Upper lobe of left lung (tissue), 4 donors: ENCODE measurements at regions not wholly inside any gene's neighbourhood (a gene's known extent, or its start where the extent isn't known, plus 50 kb on each side); places are given as distances from the start of the nearest gene placed in this dataset.

ENCODE experiments used
- CTCF ChIP-seq, 6 experiments: fragments of 450-650 bp in 4 of 6; fragments of 200-600 bp in 2 of 6; sonication (generic) in 2 of 6; IDR thresholded peaks; one replicate each; pipeline ENCODE4 v1.5.1; 2016 to 2019; ENCODE audit warnings: antibody characterized with exemption in 6 of 6
- EP300 ChIP-seq, 4 donors: sonication (generic); formaldehyde crosslinking; IDR thresholded peaks; one replicate each; pipeline ENCODE4 v1.5.1; 2017; ENCODE audit warnings: antibody characterized with exemption in 4 of 4, control low read depth in 2 of 4
- POLR2AphosphoS5 ChIP-seq, 2 donors: sonication (generic); formaldehyde crosslinking; IDR thresholded peaks; one replicate each; pipeline ENCODE4 v1.5.1; 2017; ENCODE audit warnings: antibody characterized with exemption in 2 of 2

GRCh38 chr3:145355206-145355605 lies 805.8 kb downstream of the PLOD2 start:
- TF ChIP-seq CTCF (IDR thresholded peaks at IDR 0.05) (no peak), POLR2AphosphoS5 (IDR thresholded peaks at IDR 0.05) (no peak), EP300 (IDR thresholded peaks at IDR 0.05) (no peak)
